CD4-positive, alpha-beta T cell treated with Interleukin-12 subunit alpha and Interleukin-12 subunit beta, for 1 hour (primary cell): ENCODE measurements at regions not wholly inside any gene's neighbourhood (a gene's known extent, or its start where the extent isn't known, plus 50 kb on each side); places are given as distances from the start of the nearest gene placed in this dataset.
"Not testable (repeated sequence)": the region's sequence is repeated elsewhere in the genome, so short reads cannot be mapped to it uniquely, and the experiment has no call there.

ENCODE experiments used
- DNase-seq: peaks from one replicate; pipeline ENCODE4 v3.0.0-alpha.2; 2020

DNA sequence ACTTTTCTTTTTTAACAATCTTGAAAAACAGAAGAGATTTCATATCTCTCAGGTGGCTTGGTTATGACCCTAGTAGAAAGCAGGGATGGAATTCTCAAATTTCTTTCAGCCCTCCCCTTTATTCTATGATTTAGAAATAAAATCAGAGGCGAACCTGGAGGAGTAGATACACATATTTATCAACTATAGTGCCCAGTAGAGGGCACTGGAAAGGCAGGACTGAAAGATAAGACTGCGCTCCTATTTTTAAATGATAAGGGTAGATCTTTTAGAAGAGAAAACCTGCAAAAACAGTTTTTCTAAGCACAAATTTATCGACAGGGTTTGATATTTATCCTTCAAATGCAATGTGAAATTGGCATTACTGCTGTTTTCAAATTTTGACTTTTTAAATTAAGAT is 1296.6 kb downstream of the EPHA7 start:
- no peak for DNase-seq

- DNase-seq: no peak
Observed at GRCh38 chr6:92121228-92121627, 1298.1 kb downstream of the EPHA7 start.

DNA sequence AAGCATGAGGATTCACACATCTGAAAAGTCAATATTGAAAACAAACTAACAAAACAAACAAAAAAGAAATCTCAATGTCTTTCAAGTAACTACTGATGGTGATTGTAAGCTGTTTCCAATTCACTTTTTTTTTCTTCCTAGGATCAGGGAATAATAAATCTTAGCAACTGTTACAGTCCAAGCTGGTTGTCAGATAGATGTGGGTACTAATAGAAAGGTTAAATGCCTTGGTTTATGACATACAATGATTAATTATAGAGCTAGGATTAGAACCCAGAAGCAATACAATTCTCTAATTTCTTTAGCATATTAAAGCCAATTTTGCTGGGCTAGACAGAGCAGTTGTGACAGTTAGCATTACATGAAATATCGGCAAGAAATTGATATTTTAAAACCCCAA is 1301.6 kb downstream of the EPHA7 start:
- no peak for DNase-seq

DNA sequence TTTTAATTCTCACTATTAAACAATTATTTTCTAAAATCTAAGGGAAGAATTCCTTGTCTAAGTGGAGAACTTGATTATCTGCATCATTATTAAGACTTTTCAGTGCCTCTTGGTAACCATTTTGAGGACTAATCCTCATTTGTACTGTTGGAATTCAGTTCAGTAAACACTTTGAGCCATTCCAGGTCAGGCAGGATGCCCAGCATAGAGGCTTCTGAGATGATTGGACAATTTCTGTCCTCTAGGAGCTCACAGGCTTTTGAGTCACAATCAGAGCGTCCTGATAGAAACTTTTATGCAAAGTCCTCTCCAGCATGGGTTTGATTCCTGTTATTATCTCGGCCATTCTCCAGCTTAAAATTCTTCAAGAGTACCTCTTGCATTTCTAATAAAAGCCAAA is 1304.6 kb downstream of the EPHA7 start:
- no peak for DNase-seq

DNA sequence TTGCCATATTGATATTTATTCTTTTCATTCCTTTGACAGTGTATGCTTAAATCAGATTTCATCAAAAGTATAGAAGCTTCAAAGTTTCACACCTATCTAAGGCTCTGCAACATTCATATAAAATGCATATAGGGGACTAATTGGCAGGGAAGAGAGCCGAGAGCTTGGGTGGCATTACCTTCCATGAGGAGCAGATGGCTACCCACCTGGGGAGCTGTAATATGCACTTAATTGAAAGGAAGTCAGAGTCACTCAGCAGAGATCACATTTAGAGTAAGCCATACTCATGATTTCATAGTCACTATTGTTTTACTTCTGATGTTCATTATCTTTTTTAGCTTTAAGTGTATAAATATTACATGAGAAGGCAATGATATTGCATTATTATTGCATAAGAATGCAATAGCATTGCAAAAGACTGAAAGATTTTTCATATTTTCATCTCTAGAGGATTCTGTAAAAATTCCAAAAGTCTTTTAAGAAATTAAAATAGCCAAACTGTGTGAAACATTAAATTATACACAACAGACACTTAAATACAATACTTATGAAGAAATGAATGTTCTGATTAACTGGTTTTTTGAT is 1305.2 kb downstream of the EPHA7 start:
- no peak for DNase-seq

- DNase-seq: no peak
Observed at GRCh38 chr6:92111386-92111785, 1308.0 kb downstream of the EPHA7 start.

DNA sequence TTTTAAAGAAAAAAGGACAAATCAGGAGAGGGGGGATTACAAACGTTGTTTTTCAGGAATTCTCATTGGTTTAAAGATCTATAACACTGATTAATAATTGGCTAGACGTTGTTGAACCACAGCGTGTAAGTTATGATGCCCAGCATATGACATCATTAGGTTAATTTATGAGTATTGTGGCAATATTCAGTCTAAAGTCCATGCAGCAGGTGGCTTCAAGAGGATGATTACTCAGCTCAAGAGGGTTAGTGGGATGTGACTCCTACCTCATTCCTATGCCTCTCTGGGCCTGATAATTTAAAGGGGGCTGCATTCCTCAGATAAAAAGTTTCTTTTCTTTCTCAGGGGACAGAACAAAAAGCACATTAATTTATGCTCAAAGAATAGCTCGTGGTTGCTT is 1309.0 kb downstream of the EPHA7 start:
- no peak for DNase-seq

- no peak for DNase-seq
Observed at GRCh38 chr6:92109956-92110355, 1309.4 kb downstream of the EPHA7 start.

GRCh38 chr6:92109256-92109655 is 1310.1 kb downstream of the EPHA7 start:
- no peak for DNase-seq

- no peak for DNase-seq
Observed at GRCh38 chr6:92086750-92087149, 1332.6 kb downstream of the EPHA7 start.

- not testable (repeated sequence) for DNase-seq
Observed at GRCh38 chr6:92083914-92084313, 1335.4 kb downstream of the EPHA7 start.

DNA sequence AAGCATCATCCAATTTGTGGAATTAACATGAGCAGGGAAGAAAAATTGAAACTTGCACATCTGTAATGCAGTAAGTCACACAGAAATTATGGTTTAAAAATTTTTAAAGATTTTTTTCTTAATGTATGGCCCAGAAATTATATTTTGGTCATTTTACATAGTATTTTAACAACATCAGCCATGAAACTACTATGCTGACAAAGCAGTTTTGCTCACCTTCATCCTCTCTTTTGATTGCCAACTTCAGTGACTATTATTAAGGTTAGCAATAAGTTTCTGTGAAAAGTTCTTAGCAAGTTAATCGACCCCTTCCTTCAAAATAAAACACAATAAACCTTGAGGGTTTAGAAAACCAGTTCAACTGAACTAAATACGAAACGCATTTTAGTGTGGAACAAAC is 1347.0 kb downstream of the EPHA7 start:
- no peak for DNase-seq

DNA sequence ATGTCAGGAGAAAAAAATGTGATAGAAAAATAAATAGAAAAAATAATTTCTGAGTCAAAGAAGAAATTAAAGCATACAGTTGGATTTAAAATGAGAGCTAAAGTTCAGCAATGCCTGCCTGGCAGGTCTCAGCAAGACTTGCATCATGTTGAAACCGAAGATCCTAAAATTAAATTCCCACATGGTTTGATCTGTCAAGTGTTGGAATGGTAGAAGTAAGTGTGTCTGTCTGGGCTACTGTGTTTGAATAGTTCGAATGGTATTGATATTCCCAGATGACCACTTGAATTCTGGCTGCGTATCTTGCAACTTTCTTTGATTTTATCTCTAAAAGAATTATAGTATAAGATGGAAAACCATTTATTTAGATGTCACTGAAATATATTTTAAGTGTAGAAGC is 1349.6 kb downstream of the EPHA7 start:
- DNase-seq: no peak

- no peak for DNase-seq
Observed at GRCh38 chr6:92052513-92052912, 1366.8 kb downstream of the EPHA7 start.

DNA sequence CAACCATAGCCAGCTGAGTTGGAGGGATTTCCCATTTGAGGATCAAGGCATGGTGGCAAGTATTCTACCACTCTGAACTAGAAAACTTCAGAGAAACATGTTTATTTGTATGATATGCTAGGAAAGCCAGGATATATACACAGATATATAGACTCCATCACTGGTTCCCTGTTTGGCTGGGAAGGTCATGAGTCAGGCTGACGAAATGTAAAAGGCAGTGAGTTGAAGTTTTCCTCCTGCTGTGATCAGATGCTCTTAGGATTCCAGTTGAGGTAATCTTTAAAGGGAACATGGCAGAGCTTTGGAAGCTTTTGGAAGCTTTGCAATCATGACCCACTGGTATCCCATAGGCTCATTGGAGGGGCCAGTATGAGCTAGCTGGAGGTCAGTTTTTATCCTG is 1369.1 kb downstream of the EPHA7 start:
- DNase-seq: no peak

GRCh38 chr6:92047860-92048259 is 1371.5 kb downstream of the EPHA7 start:
- DNase-seq: no peak

DNA sequence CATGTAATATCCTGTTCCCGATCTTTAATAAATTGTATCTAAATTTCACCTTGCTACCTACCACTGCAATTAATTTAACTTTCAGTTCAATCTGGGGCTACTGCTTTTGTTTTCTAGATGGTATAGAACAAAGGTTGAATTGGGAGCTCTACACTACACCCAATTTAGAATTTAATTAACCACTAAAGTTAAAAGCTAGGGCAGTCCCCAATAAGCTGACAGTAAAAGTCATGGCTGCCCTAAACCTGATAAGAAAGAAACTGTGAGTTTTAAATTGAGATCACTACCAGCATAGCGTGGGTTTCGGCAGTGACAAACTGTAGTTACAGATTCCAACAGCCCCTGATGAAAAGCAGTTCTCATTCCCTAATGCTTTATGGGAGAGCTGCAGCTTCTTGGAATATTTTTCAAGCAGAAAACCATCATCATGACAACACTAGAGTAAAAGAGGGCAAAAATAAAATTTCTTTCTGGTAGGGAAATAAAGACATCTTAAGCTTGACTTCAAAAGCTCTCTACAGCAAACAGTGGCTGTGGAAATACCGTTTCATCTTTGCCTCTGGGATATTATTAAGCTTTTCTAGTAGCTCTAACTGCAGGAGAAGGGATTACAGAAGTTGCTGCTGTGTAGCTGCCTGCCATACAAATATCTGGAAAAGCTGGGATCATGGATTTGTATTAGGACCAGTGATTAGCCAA is 1372.1 kb downstream of the EPHA7 start:
- DNase-seq: no peak

GRCh38 chr6:92044312-92044711 is 1375.0 kb downstream of the EPHA7 start:
- no peak for DNase-seq

- DNase-seq: no peak
Observed at GRCh38 chr6:92043777-92044176, 1375.6 kb downstream of the EPHA7 start.

DNA sequence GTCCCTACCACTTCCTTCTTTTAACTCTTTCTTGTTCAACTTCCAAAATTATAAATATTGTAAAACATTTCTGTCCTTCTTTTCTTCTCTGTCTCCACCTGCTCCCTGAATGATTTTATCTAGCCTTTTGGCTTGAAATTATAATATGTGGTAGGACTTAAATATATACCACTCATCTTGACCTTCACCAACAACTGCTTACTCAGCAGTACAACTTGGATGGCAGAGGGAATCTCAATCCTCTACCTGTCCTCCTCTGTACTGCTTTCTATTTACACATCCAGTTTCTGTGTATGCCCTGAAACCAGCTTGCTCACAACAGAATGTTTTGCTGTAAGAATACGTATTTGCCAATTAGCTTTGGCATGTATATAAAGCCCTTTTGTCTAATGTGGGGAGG is 1392.5 kb downstream of the EPHA7 start:
- no peak for DNase-seq

- no peak for DNase-seq
Observed at GRCh38 chr6:92024881-92025280, 1394.5 kb downstream of the EPHA7 start.

- no peak for DNase-seq
Observed at GRCh38 chr6:92024110-92024509, 1395.2 kb downstream of the EPHA7 start.

- no peak for DNase-seq
Observed at GRCh38 chr6:92023410-92023966, 1395.9 kb downstream of the EPHA7 start.

GRCh38 chr6:92011681-92012245 is 1407.6 kb downstream of the EPHA7 start:
- no peak for DNase-seq
